ENCODE measurements at regions not wholly inside any gene's neighbourhood (a gene's known extent, or its start where the extent isn't known, plus 50 kb on each side); places are given as distances from the start of the nearest gene placed in this dataset.

DNA sequence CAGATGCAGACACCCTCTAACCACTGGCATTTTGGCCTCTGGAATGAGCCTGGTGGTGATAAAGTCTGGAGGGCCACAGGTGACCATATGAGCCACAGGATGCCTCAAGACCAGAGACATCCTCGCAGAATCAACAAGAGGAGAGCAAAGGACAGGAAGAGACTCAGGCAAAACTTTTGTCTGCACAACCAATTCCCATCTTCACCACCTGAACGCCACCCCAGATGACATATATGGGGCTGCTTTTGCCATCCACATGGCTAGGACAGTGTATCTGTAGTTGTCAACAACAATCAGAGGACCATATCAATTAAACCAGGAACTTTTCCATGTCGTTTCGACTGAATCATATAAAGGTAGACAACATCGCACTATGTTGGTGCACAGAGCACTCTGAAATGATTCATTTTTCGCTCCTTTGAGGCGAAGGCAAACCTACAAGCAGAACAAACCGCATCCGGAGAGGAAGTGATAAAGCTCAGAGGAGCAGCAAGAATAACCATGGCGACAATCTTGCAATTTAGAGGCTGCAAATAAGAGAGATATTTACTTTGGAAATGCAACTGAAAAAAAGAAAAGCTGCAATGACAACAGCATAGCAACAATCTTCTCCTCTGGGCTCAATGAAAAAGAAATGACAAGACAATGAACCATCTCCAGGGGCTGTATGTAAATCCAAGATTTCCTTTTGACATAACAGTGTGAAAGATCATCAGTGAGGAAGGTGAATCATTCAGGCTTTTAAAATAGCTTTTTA is 204.5 kb downstream of the ARL4C start:
- Histone ChIP-seq H3K36me3 (no peaks in the 10 kb centered on the region), H3K4me3 (no peak overlapping the region), H3K27ac (peak overlapping the region in 1 of 4 donors; percentile 69), H3K4me1 (peaks cover 0 to 16% (median 0%) of the 10 kb centered on the region in 4 donors), H3K9me3 (no peaks in the 10 kb centered on the region), H3K27me3 (no peaks in the 10 kb centered on the region)
- no peak for TF ChIP-seq POLR2A (IDR thresholded peaks at IDR 0.05)
- TF ChIP-seq EP300 (IDR thresholded peaks at IDR 0.05): no peak
- TF ChIP-seq, protein P1, sequence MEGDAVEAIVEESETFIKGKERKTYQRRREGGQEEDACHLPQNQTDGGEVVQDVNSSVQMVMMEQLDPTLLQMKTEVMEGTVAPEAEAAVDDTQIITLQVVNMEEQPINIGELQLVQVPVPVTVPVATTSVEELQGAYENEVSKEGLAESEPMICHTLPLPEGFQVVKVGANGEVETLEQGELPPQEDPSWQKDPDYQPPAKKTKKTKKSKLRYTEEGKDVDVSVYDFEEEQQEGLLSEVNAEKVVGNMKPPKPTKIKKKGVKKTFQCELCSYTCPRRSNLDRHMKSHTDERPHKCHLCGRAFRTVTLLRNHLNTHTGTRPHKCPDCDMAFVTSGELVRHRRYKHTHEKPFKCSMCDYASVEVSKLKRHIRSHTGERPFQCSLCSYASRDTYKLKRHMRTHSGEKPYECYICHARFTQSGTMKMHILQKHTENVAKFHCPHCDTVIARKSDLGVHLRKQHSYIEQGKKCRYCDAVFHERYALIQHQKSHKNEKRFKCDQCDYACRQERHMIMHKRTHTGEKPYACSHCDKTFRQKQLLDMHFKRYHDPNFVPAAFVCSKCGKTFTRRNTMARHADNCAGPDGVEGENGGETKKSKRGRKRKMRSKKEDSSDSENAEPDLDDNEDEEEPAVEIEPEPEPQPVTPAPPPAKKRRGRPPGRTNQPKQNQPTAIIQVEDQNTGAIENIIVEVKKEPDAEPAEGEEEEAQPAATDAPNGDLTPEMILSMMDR (IDR thresholded peaks at IDR 0.05): no peak
- no peak for DNase-seq (ENCODE audit: low spot score in 2 of 2)
- WGBS, 2 donors: 74 to 78% methylated on average over 10 of the region's 10 CpGs

DNA sequence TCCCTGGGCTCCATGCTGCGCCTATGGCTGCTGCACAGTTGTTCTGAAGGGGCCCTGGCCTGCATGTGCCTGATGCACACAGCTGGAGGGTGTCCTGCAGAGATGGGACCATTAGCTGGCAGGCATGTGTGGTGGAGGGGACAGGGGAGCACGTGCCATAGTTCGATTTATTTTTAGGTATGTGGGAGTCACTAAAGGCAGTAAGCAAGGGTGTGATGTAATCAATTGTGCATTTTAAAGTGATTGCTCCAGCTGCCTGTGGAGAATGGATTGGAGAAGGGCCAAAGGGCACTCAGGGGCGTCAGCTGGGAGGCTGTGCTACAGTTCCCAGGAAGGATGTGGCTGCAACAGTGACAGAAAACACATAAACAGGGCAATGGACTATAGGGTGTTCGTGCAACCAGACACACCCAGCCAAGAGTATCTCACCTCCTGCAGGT is 205.1 kb downstream of the ARL4C start:
- H3K4me1 ChIP-seq: peaks cover 0 to 16% (median 0%) of the 10 kb centered on the region in 4 donors
- no peak overlapping the region for H3K4me3 ChIP-seq
- H3K9me3 ChIP-seq: no peaks in the 10 kb centered on the region
- DNase-seq (ENCODE audit: low spot score in 2 of 2): no peak
- peak overlapping the region in 1 of 4 donors; percentile 69 for H3K27ac ChIP-seq
- 42 to 44% methylated on average over 5 of the region's 5 CpGs for WGBS, 2 donors
- H3K27me3 ChIP-seq: no peaks in the 10 kb centered on the region
- TF ChIP-seq EP300 (IDR thresholded peaks at IDR 0.05): peak in 1 of 2 donors; percentile 50
- TF ChIP-seq, protein P1 (IDR thresholded peaks at IDR 0.05): no peak
- H3K36me3 ChIP-seq: no peaks in the 10 kb centered on the region

DNA sequence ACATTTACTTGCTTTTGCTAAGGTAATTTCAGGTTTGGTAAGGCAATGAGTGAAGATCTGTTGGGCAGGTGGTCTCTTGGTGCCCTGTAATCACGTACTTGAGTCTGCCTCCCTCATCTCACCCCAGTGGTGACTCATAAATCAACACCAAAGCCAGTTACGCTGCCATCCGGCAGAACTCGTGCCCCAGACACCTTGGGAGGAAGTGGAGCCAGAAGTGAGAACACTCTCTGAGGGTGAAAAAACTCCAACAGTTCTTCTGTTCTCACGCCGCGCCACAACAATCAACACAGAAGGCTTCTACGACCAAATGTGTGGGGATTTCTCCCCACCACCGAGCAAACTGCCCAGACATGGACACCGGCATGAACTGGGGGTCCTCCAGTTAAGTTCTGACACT is 206.2 kb downstream of the ARL4C start:
- Histone ChIP-seq H3K27ac (peak overlapping the region in 2 of 4 donors; percentile 38 to 69), H3K4me1 (peaks cover 0 to 16% (median 0%) of the 10 kb centered on the region in 4 donors), H3K27me3 (no peaks in the 10 kb centered on the region), H3K4me3 (no peak overlapping the region), H3K36me3 (no peaks in the 10 kb centered on the region), H3K9me3 (no peaks in the 10 kb centered on the region)
- TF ChIP-seq EP300 (IDR thresholded peaks at IDR 0.05) (peak in 1 of 2 donors; percentile 35), POLR2A (IDR thresholded peaks at IDR 0.05) (no peak)
- 68 to 80% methylated on average over 10 of the region's 10 CpGs for WGBS, 2 donors
- no peak for DNase-seq (ENCODE audit: low spot score in 2 of 2)

DNA sequence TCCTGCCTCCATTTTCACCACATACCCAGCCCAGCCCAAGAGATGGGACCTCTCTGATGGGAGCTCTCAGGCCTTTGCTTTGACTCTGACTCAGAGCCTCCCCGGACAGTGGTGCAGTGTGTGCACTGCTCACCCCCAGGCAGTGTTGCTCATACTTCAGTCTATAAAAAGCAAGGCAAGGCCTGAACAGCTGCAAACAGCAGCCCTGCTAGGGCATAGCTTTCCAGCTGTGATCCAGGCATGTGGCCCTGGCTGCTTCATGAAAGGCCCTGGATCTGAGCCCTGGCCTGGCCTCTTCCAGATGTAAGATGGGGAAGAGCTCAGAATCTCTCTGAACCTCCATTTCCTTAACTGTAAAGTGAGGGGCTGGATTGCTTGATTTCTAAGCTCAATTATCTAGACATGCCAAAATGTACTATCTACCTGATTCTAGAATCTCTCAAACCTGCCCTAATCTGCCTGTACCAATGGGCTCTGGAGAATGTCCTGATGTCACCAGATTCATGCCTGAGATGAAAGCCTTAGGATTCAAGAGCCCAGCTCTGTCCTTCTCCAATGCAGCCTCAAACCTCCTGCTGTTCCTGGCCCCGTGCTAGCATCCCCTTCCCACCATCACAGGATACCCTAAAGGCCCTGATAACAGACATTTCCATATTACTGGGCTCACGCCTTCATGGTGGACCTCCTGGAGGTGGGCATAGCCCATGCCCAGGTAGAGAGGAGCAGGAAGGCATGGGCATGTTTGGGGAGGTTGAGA is 206.9 kb downstream of the ARL4C start:
- Histone ChIP-seq H3K36me3 (no peaks in the 10 kb centered on the region), H3K9me3 (no peaks in the 10 kb centered on the region), H3K4me1 (peaks cover 0 to 16% (median 0%) of the 10 kb centered on the region in 4 donors), H3K4me3 (no peak overlapping the region), H3K27ac (peak overlapping the region in 2 of 4 donors; percentile 38 to 69), H3K27me3 (no peaks in the 10 kb centered on the region)
- WGBS, 2 donors: 60 to 76% methylated on average over 3 of the region's 3 CpGs
- DNase-seq (ENCODE audit: low spot score in 2 of 2): no peak
- TF ChIP-seq POLR2A (IDR thresholded peaks at IDR 0.05) (no peak), EP300 (IDR thresholded peaks at IDR 0.05) (no peak)
- TF ChIP-seq, protein P1 (IDR thresholded peaks at IDR 0.05): no peak

DNA sequence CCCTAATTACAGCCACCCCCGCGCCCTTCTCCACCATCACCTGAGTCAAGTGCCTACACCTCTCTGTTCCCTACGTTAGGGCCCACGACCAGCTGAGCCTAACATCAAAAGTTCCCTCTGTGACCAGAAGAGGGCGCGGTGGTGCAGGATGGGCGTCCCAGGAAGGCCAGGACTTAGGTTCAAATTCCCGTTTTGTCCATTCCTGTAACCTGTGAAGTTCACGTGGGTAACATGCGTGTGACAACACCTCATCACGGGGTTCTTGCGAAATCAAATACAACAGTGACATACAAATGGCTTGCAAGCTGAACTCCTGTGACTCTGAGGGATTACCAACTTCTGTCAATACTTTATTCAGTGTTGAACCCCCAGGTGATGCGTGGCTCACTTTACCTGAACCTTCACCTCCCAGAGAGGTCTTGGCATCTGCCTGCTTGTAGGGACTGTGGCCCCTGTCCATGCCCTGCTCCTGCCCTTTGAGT is 207.9 kb downstream of the ARL4C start:
- WGBS, 2 donors: 30 to 40% methylated on average over 13 of the region's 13 CpGs
- no peak for TF ChIP-seq POLR2A (IDR thresholded peaks at IDR 0.05)
- peak in 1 of 2 donors; percentile 61 for TF ChIP-seq EP300 (IDR thresholded peaks at IDR 0.05)
- TF ChIP-seq, protein P1 (IDR thresholded peaks at IDR 0.05): peak; percentile 54 to 84 (median 76)
- peak; percentile 64 to 85 for DNase-seq (ENCODE audit: low spot score in 2 of 2)

More for the DNA sequence above, 207.9 kb downstream of the ARL4C start:
- no peaks in the 10 kb centered on the region for H3K27me3 ChIP-seq
- no peaks in the 10 kb centered on the region for H3K9me3 ChIP-seq
- H3K36me3 ChIP-seq: no peaks in the 10 kb centered on the region
- H3K27ac ChIP-seq: peak overlapping the region in 1 of 4 donors; percentile 12
- H3K4me3 ChIP-seq: no peak overlapping the region
- H3K4me1 ChIP-seq: peaks cover 0 to 16% (median 0%) of the 10 kb centered on the region in 4 donors
